Globus pallidus (tissue), 1 donor: ENCODE measurements at regions not wholly inside any gene's neighbourhood (a gene's known extent, or its start where the extent isn't known, plus 50 kb on each side); places are given as distances from the start of the nearest gene placed in this dataset.

Experiments used
- DNase-seq: peaks from one replicate; pipeline ENCODE4 v3.0.0-alpha.2; 2015; ENCODE audit warnings: low spot score

DNA sequence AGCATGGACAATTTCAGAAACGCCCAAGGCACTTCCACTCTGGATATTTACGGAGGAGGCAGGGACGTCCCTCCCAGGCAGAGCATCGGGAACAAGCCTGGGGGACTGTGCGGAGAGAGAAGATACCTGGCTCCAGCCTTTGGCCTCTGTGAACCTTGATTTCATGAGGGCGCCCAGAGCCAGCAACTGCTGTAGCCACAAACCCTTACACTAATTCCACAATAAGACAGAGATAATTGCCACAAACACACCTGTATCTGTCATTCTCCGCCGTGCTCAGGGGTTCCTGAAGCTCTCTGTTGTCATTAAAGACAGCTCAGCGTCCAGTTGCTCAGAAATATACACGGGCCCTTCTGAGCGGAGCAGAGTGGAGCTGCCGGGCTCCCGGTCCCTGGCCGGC lies 1292.1 kb downstream of the TBC1D22A start:
- no peak for DNase-seq

DNA sequence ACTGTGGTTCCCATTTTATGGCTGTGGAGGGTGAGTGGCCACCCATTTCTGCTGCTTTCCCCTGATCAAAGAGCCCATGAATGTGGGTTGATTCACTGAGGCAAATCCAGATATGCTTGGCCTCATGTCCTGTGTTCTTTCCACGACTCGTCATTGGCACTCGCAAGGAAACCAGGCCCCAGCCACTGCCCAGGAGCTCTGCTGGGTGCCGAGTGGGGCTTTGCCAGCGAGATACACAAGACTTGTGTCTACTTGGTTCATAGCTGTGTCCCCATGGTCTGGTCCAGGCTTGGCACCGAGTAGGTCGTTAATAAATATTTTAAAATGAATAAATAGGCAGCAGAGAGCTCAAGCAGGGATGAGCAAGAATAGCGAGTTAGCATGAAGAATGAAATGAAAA lies 1291.5 kb downstream of the TBC1D22A start:
- no peak for DNase-seq

DNA sequence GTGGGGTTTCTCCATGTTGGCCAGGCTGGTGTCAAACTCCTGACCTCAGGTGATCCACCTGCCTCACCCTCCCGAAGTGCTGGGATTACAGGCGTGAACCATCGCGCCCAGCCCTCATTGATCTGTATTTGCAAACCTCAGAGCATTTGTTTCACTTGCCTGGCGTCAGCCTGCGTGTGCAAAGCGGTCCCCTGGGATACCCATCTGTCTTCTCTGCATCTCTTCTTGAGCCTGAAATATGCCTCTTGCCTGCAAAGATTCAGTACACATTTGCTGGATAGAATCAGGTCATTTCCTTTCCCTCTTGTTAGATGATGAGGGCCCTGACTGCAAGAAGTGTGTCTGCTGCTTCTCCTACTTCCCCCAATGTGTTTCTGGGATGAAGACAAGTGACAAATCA lies 1291.0 kb downstream of the TBC1D22A start:
- DNase-seq = no peak

DNA sequence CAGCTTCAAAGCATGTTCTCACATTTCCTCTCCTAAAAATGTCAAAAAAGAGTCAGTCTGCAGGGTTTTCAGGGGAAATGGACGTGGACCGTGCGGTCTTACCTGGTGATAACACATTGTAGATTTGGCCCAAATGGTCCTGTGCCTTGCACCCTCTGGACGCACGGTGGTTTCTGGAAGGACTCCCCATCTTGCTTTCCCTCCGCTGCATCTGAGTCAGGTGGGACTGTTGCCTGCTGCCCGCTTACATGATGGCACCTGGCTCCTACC lies 1290.1 kb downstream of the TBC1D22A start:
- DNase-seq = no peak

DNA sequence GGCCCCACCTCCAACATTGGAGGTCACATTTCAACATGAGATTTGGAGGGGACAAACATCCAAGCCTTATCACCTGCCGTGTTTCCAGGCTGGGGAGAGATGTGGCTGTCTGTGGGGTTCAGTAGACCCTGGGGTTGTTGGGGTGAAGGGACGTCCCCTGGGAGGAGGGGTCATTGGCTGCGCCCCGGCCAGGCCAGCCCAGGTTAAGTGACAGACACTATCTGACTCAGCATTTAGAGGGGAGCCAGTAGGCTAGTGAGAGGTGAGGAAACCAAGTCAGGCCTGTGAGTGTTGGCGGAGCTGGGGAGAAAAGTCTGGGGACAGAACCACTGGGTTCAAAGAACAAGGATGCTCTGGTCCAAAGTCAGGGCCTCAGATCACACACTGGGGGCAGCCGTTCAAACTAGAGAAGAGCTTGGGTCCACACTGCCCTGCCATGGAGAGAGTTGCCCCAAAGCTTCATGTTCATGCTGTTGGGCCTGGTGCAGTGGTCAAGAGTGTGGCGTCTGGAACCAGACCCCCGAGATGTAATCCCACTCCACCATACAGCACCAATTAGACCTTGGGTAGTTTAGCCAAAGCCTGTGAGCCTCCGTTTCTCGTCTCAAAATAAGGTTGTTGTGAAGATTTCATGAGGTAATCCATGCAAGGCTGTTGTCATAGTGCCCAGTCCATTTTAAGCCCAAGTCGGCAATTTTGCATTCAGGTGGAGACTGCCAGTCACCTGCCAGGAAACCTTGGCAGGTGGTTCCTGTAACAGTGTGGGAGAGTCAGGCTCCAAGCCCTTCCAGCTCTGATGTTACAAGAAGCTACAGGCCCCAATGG lies 1289.6 kb downstream of the TBC1D22A start:
- DNase-seq = no peak

DNA sequence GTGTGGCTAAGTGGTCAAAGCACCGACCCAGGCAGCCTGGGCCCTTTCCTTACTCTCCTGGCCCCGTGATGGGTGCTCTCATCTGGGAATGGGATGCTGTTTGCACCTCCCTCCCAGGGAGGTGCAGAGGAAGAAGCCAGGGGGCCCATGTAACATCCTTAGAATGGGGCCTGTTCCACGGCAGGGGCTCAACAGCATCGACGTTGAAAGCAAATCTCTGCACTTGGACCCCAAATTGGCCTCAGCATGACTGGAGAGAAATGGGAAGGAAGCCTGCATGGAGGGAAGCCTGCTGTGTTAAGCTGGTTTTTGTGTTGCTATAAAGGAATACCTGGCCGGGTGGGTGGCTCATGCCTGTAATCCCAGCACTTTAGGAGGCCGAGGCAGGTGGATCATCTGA lies 1288.4 kb downstream of the TBC1D22A start:
- DNase-seq = no peak

DNA sequence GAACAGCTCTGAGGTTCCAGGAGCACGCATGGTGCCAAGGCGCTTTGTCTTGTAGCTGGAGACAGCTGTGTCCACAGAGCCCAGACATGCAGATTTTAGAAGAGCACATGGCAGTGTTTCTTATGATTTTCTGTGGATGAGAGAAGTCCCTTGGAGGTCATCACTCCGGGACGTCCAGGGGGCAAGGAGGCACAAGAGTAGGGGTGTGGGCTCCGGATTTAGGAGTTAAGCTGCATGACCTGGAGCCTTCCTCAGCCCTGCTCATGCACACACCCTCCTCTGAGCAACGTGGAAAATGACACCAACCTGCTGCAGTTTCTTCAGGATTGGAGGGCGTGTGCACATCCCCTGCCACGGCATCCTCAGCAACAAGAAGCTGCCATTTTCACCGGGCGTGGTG lies 1286.7 kb downstream of the TBC1D22A start:
- no peak for DNase-seq

DNA sequence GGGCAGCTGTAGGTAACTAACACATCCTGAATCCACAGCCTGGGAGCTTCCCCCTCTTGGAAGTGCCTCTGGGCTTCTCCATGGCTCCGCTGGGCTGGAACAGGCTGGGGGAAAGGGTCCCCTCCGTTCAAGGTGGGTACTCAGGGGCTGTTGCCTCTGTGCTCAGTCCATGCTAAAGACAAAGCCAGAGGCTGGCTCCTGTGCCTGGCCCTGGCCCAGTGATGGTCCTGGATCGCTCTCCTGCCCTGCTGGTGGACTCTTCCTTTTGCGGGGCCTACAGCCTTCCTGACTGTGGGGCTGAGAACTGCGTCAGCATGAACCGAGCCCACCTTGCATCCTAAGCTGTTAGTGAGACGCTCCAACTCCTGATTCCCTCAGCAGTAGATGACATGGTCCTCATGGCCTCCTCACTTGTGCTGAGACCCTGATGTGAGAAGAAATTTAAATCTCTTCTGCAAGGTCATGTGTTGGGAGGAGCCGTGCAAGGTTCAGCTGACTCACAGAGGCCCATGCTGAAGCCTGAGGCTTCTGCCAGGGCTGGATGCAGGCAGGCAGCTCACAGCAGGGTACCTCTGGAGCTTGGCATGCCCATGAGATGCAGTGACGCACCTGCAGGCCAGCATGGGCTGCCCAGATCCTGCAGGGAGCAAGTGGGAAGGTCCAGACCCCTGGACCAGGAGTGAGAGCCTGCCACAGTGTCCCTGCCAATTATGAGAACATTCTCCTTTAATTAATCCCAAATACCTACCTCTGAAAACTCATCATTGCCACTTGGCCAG lies 1285.5 kb downstream of the TBC1D22A start:
- no peak for DNase-seq

DNA sequence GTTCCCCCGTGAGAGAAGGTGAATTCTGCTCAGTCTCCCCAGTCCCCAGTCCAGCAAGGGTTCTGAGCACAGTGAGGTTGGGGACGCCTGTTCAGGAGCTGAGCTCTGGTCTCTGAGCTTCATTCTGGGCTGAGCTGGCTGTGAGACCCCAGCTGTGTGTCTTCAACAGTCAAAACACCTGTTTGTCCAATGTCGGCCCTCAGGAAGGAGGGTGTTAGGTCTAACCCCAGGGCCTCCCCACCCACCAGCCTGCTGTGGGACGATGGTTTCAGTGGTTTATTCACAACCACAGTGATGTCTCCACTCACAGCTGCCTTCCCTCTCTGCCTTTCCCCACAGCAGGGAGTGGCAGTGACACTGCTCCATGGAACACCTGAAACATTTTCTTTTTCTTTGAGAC lies 1282.9 kb downstream of the TBC1D22A start:
- no peak for DNase-seq

DNA sequence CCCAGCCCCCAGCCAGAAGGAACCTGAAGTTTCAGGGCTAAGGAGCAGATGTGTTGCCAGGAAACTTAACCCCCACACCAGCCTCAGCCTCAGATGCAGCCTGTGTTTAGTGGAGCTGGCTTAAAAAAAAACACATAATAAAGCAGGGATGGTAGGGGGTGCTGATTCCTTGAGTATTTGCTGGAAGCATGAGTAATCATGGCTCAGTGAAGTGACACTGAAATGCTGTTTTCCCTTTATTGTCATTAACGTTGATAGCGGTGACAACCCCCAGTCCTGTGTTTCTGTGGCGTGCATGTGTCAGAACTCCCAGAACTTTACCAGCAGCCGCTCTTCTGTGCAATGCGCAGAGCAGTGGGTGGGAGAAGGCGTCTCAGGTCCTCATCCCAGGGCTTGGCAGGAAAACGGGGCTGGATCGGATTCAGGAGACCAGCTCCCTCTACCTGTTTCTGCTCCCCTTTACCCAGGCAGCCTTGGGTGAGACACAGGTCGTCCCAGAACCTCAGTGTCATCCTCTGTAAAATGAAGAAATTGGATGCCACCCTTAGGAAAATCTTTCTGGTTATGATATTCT lies 1282.1 kb downstream of the TBC1D22A start:
- DNase-seq = no peak

DNA sequence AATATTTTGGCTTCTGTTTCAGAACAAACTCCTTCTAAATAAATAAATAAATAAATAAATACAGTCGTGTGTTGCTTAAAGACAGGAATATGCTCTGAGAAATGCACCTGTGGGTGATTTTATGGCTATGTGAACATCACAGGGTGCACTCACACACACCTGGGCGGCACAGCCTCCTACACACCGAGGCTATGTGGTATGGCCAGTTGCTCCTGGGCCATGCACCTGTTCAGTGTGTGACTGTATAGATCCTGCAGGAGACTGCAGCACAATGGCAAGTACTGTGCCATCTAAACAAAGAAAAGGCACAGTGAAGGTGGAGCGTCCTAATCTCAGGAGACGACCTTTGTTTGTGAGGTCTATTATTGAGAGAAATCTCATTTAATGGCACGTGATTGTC lies 1281.1 kb downstream of the TBC1D22A start:
- DNase-seq = no peak

DNA sequence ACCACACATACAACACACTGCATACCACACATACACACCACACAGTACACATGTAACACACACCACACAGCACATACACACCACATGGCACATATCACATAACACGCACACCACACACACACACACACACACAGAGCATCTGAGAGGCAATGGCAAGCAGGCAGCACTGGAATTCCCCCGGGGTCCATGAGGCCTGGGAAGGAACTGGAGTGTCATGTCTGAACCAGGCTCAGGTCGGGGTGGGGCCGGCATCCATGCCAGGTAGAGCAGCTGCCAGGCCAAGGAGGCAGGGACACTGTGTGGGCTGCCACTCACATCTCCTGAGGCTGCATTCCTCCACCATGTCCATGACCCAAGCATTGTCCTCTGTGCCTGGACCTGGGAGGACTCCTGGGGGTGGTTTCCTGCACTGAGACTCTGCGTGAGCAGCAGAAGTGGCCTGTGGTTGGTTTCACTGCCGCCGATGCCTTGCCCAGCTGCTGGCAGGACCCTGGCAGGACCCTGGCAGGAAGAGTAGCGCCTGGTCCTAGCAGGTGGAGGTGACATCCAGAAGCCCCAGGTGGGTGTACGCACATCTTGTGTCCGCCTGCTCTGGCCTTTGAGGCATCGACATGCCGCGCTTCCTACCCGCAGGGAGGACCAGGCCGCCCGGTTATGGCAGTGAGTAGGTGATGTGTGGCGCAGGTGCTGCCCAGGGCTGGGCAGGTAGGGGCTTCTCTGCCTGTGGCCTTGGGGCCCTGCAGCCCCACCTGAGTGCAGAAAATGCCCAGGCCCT lies 1280.4 kb downstream of the TBC1D22A start:
- no peak for DNase-seq

DNA sequence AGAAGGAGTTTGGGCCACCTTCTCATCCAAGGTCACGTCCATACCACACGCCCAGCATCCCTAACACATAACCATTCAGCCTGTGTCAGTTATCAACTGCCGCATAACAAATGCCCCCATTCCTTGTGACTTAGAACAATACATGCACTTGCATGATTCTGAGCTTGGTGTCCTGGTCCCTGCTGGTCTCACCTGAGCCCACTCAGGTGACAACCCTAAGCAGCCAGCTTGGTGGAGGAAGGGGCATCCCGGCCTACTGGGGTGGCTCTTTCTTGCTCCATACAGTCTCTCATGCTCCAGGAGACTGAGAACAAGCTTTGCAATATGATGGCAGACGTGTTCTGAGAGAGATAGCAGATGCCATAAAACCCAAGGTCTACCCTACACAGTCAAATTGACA lies 1276.9 kb downstream of the TBC1D22A start:
- no peak for DNase-seq

DNA sequence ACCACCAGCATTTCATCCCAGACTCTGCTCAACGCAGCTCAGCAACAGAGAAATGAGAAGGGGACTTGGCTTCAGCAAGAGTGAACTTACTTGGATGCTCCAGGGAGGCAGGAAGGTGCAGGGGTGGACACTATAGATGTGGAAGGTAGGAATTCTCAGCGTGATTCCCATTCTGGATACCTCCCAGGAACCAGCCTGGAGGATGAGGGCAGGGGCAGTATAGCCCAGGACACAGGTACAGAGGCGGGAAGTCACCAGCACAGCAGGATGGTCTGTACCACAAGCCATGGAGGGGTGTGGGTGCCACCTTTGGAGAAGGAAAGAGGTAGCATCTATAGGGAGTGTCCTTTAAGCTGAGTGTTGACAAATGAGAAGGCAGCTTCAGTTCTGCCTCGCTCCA lies 1275.2 kb downstream of the TBC1D22A start:
- DNase-seq = no peak

DNA sequence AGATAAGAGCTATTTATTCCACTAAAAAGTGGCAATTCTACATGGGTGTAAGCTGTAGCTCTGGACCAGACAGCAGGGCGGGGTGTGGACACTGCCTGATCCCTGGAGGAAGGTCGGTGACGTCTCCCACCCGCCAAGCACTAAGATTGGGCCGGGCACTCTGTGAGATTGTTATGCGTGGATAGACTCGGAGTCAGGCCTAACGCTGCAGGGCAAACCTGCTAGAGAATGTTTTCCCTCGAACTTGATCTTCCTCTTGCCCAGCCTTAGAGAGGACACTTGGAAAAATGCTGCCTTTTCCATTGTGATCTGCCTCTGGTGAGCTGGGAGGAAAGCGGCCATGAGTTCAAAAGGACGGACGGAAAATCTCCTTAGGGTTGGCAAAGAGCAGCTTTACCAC lies 1273.4 kb downstream of the TBC1D22A start:
- DNase-seq = no peak

DNA sequence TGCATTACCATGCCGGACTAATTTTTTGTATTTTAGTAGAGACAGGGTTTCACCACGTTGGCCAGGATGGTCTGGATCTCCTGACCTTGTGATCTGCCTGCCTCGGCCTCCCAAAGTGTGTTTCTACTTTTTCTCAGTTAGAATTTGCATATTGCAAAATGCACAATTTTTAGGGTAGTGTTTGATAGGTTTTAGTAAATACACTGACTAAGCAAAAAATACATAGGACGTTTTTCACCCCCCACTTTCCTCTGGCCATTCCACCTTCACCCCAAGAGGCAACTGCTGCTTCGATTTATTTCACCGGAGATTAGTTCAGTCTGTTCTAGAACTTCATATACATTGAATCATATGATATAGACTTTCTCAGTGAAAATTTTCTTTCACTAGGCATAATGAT lies 1269.1 kb downstream of the TBC1D22A start:
- DNase-seq = no peak

DNA sequence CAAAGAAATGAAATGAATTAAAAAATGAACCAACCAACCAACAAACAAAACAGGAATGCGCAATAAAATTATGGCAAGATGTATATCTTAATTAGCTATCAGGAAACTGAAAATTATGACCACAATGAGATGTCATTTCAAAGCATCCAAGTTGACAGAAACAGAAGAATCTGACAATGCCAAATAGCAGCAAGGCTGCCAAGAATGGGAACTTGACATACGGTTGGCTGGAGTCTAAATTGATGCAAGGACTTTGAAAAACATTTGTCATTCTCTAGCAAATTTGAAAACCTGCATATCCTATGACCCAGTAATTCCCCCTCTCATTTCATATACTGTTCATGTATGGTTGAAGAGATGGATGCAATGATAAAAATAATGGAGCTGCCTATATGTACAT lies 1262.6 kb downstream of the TBC1D22A start:
- DNase-seq = no peak

DNA sequence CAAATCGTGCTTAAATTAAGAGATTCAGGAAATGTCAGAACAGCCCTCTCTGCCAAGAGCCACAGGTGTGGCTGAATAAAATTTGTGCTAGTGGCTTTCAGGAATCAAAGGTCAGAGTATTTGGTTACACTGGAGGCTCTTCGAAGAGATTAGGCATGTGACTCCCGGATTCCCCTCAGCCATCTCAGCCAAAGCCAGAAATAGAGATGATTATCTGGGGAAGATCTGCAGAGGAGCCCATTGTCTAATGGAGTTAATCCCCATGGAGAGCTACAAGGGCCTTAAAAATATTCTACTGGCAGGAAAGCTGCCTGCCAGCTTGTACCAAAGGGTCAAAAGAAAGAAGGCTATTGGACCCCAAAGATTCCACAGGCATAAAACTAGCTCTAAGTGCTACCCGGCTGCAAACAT lies 1259.5 kb downstream of the TBC1D22A start:
- no peak for DNase-seq

DNA sequence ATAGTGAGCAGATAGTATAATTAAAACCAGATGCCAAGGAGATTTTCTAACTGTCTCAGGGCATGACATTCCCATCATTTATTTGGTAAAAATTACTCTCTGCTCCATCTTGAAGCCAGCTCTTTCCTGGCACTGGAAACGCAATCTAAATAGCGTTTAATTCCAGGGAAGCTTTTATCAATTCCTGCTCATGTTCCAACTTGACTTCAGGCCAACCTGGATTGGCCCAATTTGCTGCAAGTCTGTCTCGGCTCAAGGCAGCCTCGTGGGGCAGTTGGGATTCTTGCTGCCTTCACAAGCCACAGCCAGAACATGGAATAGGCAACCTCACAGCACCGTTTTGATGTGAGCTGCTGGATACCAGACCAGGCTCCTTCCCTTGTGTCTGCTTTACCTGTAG lies 1255.9 kb downstream of the TBC1D22A start:
- DNase-seq = no peak

DNA sequence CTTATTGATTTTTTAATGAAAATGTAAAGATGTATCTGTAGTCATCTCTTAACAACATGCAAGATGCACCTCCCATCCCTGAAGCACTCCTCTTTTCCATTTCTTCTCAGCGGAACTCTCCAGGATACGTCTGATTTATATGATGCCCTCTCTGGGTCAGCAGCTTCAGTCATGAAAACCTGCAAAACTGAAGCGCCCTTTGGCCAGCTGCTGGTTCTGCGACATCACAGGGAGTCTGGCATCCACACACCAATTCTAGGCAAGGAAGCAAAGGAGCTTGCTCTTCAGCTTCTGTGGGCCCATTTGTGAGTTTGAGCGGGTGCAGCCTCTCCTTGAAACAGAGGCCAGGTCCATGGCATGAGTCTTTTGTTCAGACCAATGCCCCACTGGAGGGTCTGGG lies 1253.3 kb downstream of the TBC1D22A start:
- no peak for DNase-seq

DNA sequence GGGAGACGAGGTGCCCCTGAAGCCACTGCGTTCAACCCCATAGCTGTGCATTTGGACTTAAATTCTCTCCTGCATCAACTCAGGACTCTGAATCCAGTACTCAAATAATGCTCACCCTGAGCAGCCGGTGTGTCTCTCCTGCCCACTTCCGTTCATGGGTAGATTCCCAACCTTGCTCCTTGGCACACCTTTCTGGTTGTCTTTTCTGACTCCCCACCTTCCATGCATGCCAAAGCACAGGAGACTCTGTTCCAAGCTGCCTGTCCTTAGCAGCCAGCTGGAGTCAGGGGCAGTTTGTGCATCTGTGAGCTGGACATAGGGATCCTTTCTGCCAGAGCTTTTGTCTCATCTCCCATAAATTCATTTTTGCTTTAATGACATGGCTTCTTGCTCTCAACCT lies 1242.5 kb downstream of the TBC1D22A start:
- DNase-seq = no peak

DNA sequence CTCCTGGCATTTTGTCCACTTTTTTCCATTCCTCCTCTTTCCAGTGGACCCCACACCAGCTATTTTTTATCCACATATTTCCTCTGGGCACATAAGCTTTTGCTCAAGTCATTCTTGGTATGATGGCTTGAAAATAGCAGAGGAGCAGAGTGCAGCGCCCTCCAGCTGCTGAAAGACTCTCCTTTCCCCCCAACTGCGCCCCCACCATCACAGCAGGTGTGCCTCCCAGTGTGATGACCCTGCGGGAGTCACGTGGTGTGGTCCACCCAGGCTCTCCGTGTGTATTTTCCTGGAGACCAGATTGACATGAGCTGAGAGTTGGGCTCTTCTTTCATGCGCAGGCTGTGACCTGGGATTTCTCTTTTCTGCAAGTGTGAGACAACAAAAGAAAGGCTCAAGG lies 1241.6 kb downstream of the TBC1D22A start:
- no peak for DNase-seq

DNA sequence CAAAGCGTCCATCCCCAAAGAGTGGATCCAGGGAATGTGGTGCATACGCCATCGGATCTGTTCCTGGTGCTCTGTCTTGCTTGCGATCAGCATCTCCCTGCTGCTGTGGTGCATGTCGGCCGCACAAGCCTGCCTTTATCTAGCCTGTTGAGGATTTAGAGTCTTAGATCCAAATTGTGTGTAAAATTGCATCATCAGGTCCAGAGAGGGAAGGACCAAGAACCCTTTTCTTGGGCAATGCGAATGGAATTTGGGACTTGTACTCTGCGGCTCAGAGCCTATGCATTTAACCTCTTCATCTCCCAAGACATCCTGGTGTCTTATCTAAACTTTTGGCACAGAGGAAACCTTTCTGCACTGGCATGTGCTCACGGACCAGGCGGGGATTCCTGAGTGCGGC lies 1238.7 kb downstream of the TBC1D22A start:
- no peak for DNase-seq
